Body of pancreas (tissue), 4 donors: ENCODE measurements at regions not wholly inside any gene's neighbourhood (a gene's known extent, or its start where the extent isn't known, plus 50 kb on each side); places are given as distances from the start of the nearest gene placed in this dataset.
"Not testable (repeated sequence)": the region's sequence is repeated elsewhere in the genome, so short reads cannot be mapped to it uniquely, and the experiment has no call there.

Source experiments
- ATAC-seq: fragments of 150-250 bp; one replicate; pipeline ENCODE4 v1.9.1; 2016
- DNase-seq, 4 donors: peaks; one replicate each; pipeline ENCODE4 v3.0.0-alpha.2; 2019
- H3K27ac ChIP-seq, 4 donors: fragments of 200-600 bp; sonication (generic); 1 replicate in 3 of 4; 2 replicates in 1 of 4; pipeline versions ENCODE4 v1.5.1 to v1.6.1; 2016 to 2019; ENCODE audit warnings: mild to moderate bottlenecking in 1 of 4, mixed read lengths in 1 of 4, moderate library complexity in 1 of 4
- H3K27me3 ChIP-seq, 2 donors: fragments of 200-600 bp; sonication (generic); one replicate each; pipeline ENCODE4 v1.6.0; 2016; ENCODE audit warnings: mild to moderate bottlenecking in 1 of 2
- H3K36me3 ChIP-seq, 2 donors: fragments of 200-600 bp; sonication (generic); replicated peaks in 1 of 2; 2 replicates each; pipeline ENCODE4 v1.5.1; 2016; ENCODE audit warnings: low read depth in 2 of 2; ENCODE audit not compliant: insufficient read depth in 1 of 2
- H3K4me1 ChIP-seq: fragments of 200-600 bp; sonication (generic); one replicate; pipeline ENCODE4 v1.6.0; 2016
- H3K4me3 ChIP-seq, 2 donors: fragments of 200-600 bp; sonication (generic); 1 replicate in 1 of 2; 2 replicates in 1 of 2; pipeline ENCODE4 v1.5.1; 2016 to 2019
- H3K9me3 ChIP-seq, 3 donors: fragments of 200-600 bp; sonication (generic); 1 replicate in 2 of 3; 2 replicates in 1 of 3; pipeline ENCODE4 v1.5.1; 2016
- CTCF ChIP-seq, 7 experiments: fragments of 450-650 bp in 4 of 7; fragments of 200-600 bp in 3 of 7; sonication (generic) in 3 of 7; IDR thresholded peaks; one replicate each; pipeline ENCODE4 v1.5.1; 2016 to 2019; ENCODE audit warnings: antibody characterized with exemption in 7 of 7
- POLR2A ChIP-seq, 3 donors: fragments of 450-650 bp; IDR thresholded peaks; one replicate each; pipeline ENCODE4 v1.6.1; 2016; ENCODE audit warnings: antibody characterized with exemption in 3 of 3, mild to moderate bottlenecking in 2 of 3
- WGBS, 2 donors: methylation state at CpG; one replicate each; pipeline ENCODE4 v1.1.5; 2017; 5-methylcytosine and 5-hydroxymethylcytosine counted together
- intact Hi-C: fragments of 100-400 bp; cut with DNase I; formaldehyde crosslinking; loops from one replicate; pipeline ENCODE4 v1.15.1; 2023

- H3K27me3 ChIP-seq: no peaks in the 10 kb centered on the region
- no peak overlapping the region for H3K27ac ChIP-seq
- no peaks in the 10 kb centered on the region for H3K4me1 ChIP-seq
- no peak for DNase-seq
- intact Hi-C loops: no loop called here
- 80 to 86% methylated on average over 3 of the region's 3 CpGs for WGBS, 2 donors
- no peaks in the 10 kb centered on the region for H3K36me3 ChIP-seq
- TF ChIP-seq CTCF (IDR thresholded peaks at IDR 0.05): no peak
- no peak for TF ChIP-seq POLR2A (IDR thresholded peaks at IDR 0.05)
- no peaks in the 10 kb centered on the region for H3K9me3 ChIP-seq
- H3K4me3 ChIP-seq: no peak overlapping the region
- ATAC-seq: no peak
These were observed 98.0 kb upstream of the DNAH14 start for GRCh38 chr1:224831501-224831900.

GRCh38 chr1:224839648-224840300, 89.7 kb upstream of the DNAH14 start:
- not testable (repeated sequence) for ATAC-seq, H3K4me1 ChIP-seq
- WGBS, 2 donors: 69 to 74% methylated on average over 7 of the region's 7 CpGs

GRCh38 chr1:224841803-224842202, 87.7 kb upstream of the DNAH14 start:
- DNase-seq, H3K9me3 ChIP-seq: not testable (repeated sequence)
- WGBS, 2 donors: 94 to 100% methylated on average over 2 of the region's 2 CpGs

More at GRCh38 chr1:224839648-224840300, 89.7 kb upstream of the DNAH14 start:
- intact Hi-C loops, H3K36me3 ChIP-seq, H3K9me3 ChIP-seq, H3K4me3 ChIP-seq, H3K27me3 ChIP-seq, H3K27ac ChIP-seq, DNase-seq: not testable (repeated sequence)

GRCh38 chr1:224846119-224846907, 83.2 kb upstream of the DNAH14 start:
- no peaks in the 10 kb centered on the region for H3K27me3 ChIP-seq
- no peaks in the 10 kb centered on the region for H3K36me3 ChIP-seq
- H3K9me3 ChIP-seq: no peaks in the 10 kb centered on the region
- no peak overlapping the region for H3K4me3 ChIP-seq
- intact Hi-C loops: no loop called here
- no peak for ATAC-seq
- 59 to 64% methylated on average over 2 of the region's 2 CpGs for WGBS, 2 donors
- no peak overlapping the region for H3K27ac ChIP-seq
- H3K4me1 ChIP-seq: peaks cover under 1% of the 10 kb centered on the region
- TF ChIP-seq CTCF (IDR thresholded peaks at IDR 0.05) (no peak), POLR2A (IDR thresholded peaks at IDR 0.05) (no peak)
- no peak for DNase-seq

More at GRCh38 chr1:224841803-224842202, 87.7 kb upstream of the DNAH14 start:
- intact Hi-C loops, H3K36me3 ChIP-seq, ATAC-seq, H3K27me3 ChIP-seq, H3K27ac ChIP-seq, H3K4me1 ChIP-seq, H3K4me3 ChIP-seq: not testable (repeated sequence)

- intact Hi-C loops: loop anchor here (10.0 kb wide), 1 partner anchor 336 kb away; no protein-coding TSS in a partner anchor
These were observed 79.0 kb upstream of the DNAH14 start for GRCh38 chr1:224850446-224850845.

More at GRCh38 chr1:224850446-224850845, 79.0 kb upstream of the DNAH14 start:
- no peaks in the 10 kb centered on the region for H3K27me3 ChIP-seq
- H3K4me1 ChIP-seq: peaks cover 22% of the 10 kb centered on the region
- DNase-seq: no peak
- TF ChIP-seq CTCF (IDR thresholded peaks at IDR 0.05) (no peak), POLR2A (IDR thresholded peaks at IDR 0.05) (no peak)
- 94 to 96% methylated on average over 2 of the region's 2 CpGs for WGBS, 2 donors
- no peak overlapping the region for H3K27ac ChIP-seq
- H3K36me3 ChIP-seq: no peaks in the 10 kb centered on the region
- H3K9me3 ChIP-seq: no peaks in the 10 kb centered on the region
- ATAC-seq: no peak
- no peak overlapping the region for H3K4me3 ChIP-seq
